Astrocyte of the hippocampus (primary cell): ENCODE measurements at regions not wholly inside any gene's neighbourhood (a gene's known extent, or its start where the extent isn't known, plus 50 kb on each side); places are given as distances from the start of the nearest gene placed in this dataset.

Source experiments
- DNase-seq: peaks from one replicate; pipeline ENCODE4 v3.0.0; 2011; ENCODE audit warnings: low read depth, low spot score

DNA sequence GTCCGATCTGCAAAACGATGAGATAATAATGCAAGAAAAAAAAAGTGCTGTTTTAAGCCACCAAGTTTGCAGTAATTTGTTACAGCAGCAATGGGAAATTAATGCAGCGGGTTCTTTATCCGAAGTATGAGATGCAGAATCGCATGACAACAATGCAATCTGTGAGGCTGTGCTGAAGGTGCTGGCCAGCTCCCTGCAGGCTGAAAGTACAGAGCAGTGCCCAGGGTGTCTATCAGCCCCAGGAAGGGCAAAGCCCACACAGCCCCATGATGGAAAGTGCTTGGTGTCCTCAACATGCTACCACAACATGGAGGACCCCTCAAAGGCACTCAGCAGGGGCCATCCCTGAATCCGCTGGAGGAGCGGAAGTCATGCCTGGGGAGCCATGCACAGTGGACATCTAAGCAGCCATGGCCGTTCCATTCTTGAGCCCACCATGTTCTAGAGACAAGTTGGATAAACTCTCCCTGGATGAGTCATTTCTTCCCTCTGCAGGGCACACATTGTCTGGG lies 199.5 kb upstream of the PFKP start:
- peak; percentile 2 for DNase-seq

GRCh38 chr10:2866569-2866968 lies 200.8 kb upstream of the PFKP start:
- no peak for DNase-seq

DNA sequence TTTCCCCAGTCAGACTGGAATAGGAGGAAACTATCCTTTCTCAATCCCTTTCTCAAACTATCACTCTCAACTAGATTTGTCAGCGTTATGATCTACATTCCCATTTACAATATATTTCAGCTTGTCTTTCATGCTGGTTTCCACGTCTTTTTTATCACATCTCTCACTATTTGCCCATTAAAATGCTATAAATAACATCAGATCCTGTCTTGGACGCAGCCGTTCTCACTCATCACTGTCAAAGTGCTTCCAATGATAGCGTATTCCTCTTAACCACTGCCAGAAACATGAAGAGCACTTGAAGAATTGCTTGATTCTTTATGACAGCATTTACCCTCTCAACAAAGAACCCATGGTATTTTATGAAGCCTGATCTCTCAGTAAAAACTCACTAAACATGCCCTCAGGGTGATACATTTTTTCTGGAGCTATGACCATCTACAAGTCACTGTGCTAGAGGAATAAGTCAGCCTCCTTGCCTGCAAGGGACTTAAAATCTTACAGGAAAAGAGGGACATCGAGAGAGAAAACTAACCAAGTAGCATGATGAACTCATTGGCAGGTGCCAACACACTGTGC lies 205.6 kb upstream of the PFKP start:
- no peak for DNase-seq

DNA sequence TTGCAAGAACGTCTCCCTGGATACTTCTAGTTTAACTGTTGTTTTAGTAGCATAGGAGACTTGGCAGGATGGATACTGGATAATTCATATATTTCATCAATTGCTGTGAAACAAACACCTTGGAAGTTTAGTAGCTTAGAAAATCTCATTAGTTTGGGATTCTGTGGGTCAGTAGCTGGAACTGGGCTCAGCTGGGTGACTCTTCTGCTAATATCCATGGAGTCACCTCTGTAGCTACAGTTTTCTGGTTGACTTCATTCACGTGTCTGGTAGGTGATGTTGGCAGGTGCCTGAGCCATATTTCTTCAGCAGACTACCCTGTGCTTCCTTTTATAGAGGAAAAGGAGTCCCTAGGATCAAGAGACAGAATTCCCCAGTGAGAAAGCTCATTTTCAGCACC lies 208.9 kb upstream of the PFKP start:
- no peak for DNase-seq

GRCh38 chr10:2856598-2856997 lies 210.8 kb upstream of the PFKP start:
- DNase-seq = no peak

DNA sequence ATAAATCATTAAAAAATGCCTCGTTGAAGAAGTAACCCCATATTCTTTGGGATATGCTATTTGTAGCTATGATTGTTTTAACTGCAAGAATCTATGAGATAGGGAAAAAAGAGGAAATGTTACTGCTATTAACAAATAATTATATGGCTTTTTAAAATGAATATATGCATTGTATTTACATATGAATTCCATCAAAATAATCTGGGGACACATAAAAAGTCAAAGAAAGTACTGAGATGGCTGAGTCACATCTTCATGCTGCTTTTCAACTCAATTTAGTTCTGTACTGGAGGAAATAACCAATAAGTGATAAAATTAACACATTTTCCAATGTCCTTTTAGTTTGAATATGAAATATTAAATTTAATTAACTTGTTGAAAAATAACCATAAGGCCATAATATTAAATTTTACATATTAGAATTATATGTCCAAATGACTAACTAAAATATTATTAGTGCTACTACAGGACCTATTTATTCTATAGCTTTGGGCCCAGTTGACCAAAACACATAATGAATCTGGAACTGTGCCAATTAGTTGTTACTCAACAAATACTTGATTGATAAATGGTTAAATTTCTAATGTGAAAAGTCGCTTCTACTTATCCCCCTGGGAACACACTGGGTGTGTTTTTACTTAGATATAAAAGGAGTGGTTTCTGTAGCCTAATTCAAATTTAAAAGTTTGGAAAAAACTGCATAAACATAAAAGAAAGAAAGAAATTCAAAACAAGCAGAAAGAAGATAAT lies 214.6 kb upstream of the PFKP start:
- no peak for DNase-seq

DNA sequence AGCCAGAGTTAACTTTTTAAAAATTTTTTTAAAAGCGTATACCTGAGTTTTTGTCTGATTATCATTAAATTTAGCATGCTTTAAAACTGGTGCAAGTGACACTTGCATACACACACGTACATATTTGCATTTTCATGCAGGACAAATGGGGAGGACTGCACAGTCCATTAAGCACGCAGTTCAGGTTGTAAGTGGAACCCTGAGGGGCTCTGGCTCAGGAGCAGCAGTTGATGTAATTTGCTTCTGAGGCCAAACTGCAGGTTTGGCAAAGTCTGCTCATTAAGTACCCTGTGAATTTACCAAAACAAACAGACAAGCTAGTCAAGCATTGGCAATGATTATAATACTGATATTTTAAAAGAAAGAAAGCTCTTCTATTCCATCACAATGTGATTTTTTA lies 215.8 kb upstream of the PFKP start:
- no peak for DNase-seq

- DNase-seq = no peak
These were observed 217.1 kb upstream of the PFKP start for GRCh38 chr10:2850202-2850601.

DNA sequence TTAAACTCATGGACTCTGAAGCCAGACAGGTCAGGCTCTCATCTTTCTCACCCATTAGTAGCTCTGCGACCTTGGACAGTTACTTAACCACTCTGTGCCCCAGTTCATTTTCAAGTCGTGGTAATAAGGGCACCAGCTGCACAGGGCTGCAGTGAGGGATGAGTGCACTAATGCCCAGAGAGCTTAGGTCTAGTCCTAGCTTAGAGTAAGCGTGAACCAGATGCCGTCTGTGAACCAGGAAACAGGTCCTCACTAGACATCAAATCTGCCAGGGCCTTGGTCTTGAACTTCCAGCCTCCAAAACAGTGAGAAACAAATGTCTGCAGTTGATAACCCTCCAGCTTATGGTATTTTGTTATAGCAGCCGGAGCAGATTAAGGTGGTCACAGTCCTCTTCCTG lies 222.4 kb upstream of the PFKP start:
- no peak for DNase-seq

GRCh38 chr10:2839081-2839725 lies 228.1 kb upstream of the PFKP start:
- DNase-seq = peak; percentile 7

DNA sequence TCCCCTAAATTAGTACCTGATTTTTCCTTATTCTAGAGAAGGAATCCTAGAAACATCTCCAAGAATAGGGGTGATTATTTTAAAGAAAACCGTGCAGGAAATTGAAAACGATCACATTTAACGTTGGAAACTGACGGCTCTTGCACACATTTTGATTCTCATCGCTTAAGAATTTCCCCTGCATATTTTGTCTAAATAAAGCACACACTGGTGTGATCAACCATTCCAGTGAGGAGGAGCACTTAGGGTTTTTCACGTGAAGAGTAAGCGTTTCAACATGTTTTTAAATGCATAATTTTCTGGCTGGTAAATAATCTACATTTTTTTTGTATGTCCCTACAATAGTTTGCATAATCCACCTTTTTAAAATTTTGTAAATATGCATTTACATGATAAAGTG lies 229.7 kb upstream of the PFKP start:
- no peak for DNase-seq

DNA sequence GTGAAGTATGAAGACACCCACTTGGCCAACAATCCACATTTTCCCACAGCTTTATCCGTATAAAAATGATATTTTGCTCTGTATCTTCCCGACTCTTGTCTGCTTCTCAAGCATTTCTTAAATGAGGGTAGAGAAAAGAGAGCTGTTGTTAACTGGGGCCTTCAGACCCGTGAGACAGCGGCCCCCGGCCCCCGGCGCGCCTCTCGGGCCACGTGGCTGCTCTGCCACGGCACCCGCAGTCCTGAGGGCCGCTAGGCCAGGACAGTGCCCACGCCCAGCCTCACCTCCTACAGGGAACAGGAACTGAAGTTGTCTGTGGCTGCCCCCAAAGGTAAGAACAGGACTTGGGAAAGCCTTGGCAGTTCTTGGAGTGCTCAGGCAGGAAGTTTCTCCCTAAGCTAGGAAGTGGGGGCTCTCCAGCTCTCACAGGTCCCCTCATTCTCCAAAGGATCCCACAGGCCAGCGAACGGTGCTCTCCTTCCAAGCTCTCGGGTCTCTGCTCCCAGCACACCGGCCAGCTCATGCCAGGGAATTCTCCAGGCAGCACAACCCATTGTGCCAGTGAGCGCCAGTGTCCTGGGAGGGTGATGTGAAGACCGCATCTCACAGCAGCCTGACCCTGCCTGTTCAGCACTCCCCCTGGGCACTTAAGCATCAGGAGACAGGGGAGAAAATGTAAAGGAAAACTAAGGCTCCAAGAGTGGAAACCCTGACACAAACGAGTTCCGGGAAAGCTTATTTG lies 230.3 kb upstream of the PFKP start:
- DNase-seq = no peak

- DNase-seq = no peak
These were observed 233.1 kb upstream of the PFKP start for GRCh38 chr10:2834214-2834613.

DNA sequence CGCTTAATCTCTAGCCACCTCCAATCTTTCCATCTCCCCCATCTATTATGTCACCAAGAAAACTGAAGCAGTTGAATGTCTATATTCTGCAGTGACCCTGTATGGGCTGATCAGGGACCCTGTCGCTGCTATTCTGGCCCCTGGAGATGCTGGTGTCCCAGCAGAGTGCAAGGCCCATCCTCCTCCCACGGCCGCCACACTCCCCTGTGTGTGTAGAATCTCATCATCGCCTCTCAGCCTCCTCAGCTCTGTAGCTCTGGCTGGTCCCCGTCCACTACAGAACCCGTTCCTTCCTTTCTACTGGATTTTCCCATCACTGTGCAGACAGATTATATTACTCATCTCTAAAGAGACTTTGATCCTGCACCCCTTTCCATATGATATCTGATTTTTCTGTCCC lies 235.8 kb upstream of the PFKP start:
- no peak for DNase-seq

GRCh38 chr10:2828741-2829140 lies 238.6 kb upstream of the PFKP start:
- DNase-seq = no peak

DNA sequence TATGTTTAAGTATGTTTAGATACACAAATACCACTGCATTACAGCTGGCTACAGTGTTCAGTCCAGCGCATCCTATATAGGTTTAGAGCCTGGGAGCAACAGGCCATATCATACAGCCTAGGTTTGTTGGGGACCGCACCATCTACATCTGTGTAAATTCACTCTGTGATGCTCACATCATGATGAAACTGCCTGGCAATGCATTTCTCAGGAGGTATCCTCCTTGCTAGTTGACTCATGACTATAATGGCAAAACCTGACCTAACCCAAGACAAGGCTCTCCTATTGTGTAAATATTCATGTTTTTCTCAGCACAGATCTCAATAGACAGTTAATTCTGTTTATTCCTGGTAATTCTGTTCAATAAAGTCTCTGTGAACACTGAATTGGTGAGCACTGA lies 240.7 kb upstream of the PFKP start:
- no peak for DNase-seq

DNA sequence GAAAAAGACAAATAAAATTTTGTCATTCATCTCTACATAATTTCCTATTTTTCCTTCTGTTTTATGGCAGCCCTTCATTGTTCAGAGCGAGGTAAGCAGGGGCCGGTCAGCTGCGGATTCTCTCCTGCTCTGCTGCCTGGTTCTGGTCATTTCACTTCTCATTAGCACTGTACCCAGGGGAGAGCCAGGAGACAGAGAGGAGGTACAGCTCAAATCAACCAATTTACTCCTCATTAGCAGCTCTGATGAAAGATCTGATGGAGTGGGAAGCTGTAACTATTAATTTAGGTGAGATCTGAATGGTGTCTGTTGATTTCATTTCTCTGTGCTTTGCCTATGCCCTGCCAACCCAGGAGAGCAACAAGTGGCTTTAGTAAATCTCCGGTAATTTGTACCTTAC lies 241.5 kb upstream of the PFKP start:
- no peak for DNase-seq

DNA sequence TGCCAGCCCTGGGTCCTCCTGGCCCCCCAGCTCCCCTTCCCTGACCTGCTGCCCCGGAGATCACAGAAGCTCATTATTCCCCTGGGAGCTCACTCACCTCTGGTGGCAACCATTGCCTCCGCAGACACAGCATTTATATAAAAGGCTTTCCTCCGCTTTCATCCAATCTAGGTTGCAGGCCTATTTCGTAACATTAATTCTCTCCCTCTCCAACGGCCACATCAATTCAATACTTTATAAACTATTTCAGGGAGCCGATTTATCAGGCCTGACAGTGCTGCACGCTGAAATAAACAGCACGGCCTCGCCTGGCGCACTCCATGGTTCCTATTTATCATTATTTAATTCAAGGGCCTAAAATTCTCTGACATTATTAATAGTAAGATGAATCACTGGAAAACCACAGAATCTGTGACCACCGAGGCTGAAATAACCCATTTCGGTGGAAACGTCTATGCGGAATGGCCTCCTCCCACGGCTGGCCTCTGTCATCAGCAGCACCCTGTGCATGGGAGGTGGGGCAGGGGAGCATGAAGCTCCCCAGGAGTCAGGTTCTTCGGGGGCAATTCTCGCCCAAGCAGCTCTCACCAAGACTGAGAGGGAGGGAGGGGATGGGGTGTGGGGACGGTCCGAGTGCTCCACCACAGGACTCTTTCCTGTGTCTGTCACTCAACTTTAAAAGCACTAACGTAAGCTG lies 249.3 kb upstream of the PFKP start:
- no peak for DNase-seq

- no peak for DNase-seq
These were observed 253.7 kb upstream of the PFKP start for GRCh38 chr10:2813693-2814092.

GRCh38 chr10:2813286-2813685 lies 254.1 kb upstream of the PFKP start:
- DNase-seq = no peak

GRCh38 chr10:2812631-2813030 lies 254.7 kb upstream of the PFKP start:
- no peak for DNase-seq

DNA sequence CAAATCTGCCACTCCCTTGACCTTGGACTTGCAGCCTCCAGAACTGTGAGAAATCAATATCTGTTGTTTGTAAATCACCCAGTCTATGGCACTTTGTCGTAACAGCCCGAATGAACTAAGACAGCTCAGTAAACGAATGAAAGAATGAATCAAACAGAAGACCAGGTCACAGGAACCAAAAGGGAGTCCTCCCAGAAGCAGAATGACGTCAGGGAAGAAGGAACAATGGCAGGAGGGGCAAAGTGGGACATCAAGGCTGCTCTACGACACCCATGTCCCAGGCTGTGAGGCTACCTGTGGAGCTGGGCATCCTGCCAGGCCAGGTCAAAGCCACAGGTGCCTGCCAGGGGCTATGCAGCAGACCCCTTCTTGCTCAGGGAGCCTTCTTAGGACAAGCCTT lies 267.2 kb upstream of the PFKP start:
- DNase-seq = no peak
